GM12878 (cell line): ENCODE measurements at regions not wholly inside any gene's neighbourhood (a gene's known extent, or its start where the extent isn't known, plus 50 kb on each side); places are given as distances from the start of the nearest gene placed in this dataset.

Experiments
- ATF2 ChIP-seq: IDR thresholded peaks from 2 replicates; pipeline ENCODE4 v1.6.1; 2012; ENCODE audit warnings: low read length, inconsistent platforms
- CTCF ChIP-seq, 3 experiments: IDR thresholded peaks in 2 of 3; conservative IDR thresholded peaks in 1 of 3; 2 replicates each; pipeline ENCODE4 v1.5.1; 2011; ENCODE audit warnings: low read depth in 3 of 3, low read length in 3 of 3, mild to moderate bottlenecking in 3 of 3, control low read depth in 2 of 3, moderate library complexity in 2 of 3, inconsistent platforms in 1 of 3, mixed read lengths in 1 of 3; ENCODE audit not compliant: control insufficient read depth in 2 of 3, insufficient read depth in 1 of 3; ENCODE audit errors: extremely low read depth in 1 of 3
- EZH2 ChIP-seq: IDR thresholded peaks from 2 replicates; pipeline ENCODE4 v1.6.1; 2012; ENCODE audit warnings: low read depth, mild to moderate bottlenecking, control low read depth, inconsistent platforms, low read length, borderline replicate concordance; ENCODE audit not compliant: control insufficient read depth
- FOXM1 ChIP-seq: IDR thresholded peaks from 2 replicates; pipeline ENCODE4 v1.6.1; 2012; ENCODE audit warnings: low read depth, mild to moderate bottlenecking, inconsistent platforms, low read length, moderate library complexity
- GABPA ChIP-seq: IDR thresholded peaks from 2 replicates; pipeline ENCODE4 v1.6.1; 2014; ENCODE audit warnings: antibody characterized with exemption, low read depth, mild to moderate bottlenecking, inconsistent platforms
- HDAC6 ChIP-seq: fragments of 200-600 bp; sonication (generic); IDR thresholded peaks from one replicate; pipeline ENCODE4 v1.8.0; 2017; ENCODE audit warnings: antibody characterized with exemption; ENCODE audit not compliant: unreplicated experiment
- POLR2A ChIP-seq: IDR thresholded peaks from 2 replicates; pipeline ENCODE4 v1.6.1; 2011; ENCODE audit warnings: low read depth, mild to moderate bottlenecking, low read length
- TF ChIP-seq, protein P1 (sequence below): fragments of 450-650 bp; IDR thresholded peaks from 2 replicates; pipeline ENCODE4 v1.6.1; 2016; ENCODE audit warnings: mild to moderate bottlenecking
- TF ChIP-seq, protein P2 (sequence below): fragments of 450-650 bp; IDR thresholded peaks from 2 replicates; pipeline ENCODE4 v1.6.1; 2017; ENCODE audit warnings: mild to moderate bottlenecking

DNA sequence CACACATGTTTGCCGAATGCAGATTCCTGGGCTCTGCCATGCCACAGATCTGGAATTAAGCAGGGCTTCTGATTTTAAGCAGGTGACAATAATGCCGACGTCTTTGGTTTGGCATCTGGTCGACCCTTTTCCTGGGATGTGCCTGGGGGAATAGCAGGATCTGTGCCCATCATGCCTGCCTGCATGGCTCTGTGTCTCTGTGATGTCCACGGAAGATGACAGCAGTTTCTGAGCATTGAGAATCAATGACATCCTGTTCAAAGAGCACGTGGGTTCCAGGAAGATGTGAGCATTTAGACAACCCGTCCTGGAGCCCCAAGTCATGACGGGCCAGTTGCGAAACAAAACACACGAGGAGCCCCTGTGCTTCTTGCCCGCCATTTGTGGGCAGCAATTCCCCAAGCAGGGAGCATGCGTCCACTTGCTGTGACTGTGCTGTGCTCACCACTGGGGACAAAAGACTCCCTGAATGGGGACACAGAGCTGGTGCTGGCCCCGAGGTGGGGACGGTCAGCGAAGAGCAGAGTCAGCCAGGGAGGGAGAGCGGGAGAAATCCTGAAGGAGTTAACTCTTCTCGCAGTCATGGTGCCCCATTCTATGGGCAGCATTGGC, 110.1 kb downstream of the ERMARD start:
- TF ChIP-seq CTCF (IDR thresholded peaks at IDR 0.05 in 2 of 3, conservative IDR thresholded peaks at IDR 0.05 in 1 of 3; ENCODE audit: control insufficient read depth in 2 of 3, extremely low read depth in 1 of 3, insufficient read depth in 1 of 3, low read depth in 3 of 3, low read length in 3 of 3) (no peak), POLR2A (no peak), FOXM1 (no peak), HDAC6 (no peak), EZH2 (no peak), GABPA (no peak), ATF2 (no peak)
- TF ChIP-seq, protein P1, sequence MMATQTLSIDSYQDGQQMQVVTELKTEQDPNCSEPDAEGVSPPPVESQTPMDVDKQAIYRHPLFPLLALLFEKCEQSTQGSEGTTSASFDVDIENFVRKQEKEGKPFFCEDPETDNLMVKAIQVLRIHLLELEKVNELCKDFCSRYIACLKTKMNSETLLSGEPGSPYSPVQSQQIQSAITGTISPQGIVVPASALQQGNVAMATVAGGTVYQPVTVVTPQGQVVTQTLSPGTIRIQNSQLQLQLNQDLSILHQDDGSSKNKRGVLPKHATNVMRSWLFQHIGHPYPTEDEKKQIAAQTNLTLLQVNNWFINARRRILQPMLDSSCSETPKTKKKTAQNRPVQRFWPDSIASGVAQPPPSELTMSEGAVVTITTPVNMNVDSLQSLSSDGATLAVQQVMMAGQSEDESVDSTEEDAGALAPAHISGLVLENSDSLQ, result no peak
- TF ChIP-seq, protein P2, sequence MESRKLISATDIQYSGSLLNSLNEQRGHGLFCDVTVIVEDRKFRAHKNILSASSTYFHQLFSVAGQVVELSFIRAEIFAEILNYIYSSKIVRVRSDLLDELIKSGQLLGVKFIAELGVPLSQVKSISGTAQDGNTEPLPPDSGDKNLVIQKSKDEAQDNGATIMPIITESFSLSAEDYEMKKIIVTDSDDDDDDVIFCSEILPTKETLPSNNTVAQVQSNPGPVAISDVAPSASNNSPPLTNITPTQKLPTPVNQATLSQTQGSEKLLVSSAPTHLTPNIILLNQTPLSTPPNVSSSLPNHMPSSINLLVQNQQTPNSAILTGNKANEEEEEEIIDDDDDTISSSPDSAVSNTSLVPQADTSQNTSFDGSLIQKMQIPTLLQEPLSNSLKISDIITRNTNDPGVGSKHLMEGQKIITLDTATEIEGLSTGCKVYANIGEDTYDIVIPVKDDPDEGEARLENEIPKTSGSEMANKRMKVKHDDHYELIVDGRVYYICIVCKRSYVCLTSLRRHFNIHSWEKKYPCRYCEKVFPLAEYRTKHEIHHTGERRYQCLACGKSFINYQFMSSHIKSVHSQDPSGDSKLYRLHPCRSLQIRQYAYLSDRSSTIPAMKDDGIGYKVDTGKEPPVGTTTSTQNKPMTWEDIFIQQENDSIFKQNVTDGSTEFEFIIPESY, result no peak
